ENCODE measurements at regions not wholly inside any gene's neighbourhood (a gene's known extent, or its start where the extent isn't known, plus 50 kb on each side); places are given as distances from the start of the nearest gene placed in this dataset.

GRCh38 chr1:217139513-217139912, 416.3 kb upstream of the ESRRG start:
- TF ChIP-seq CTCF (IDR thresholded peaks at IDR 0.05) (no peak), POLR2A (IDR thresholded peaks at IDR 0.05) (no peak)

All from prostate gland (tissue), 2 donors.